ENCODE measurements at regions not wholly inside any gene's neighbourhood (a gene's known extent, or its start where the extent isn't known, plus 50 kb on each side); places are given as distances from the start of the nearest gene placed in this dataset.
"Not testable (repeated sequence)": the region's sequence is repeated elsewhere in the genome, so short reads cannot be mapped to it uniquely, and the experiment has no call there.

GRCh38 chr10:33965795-33966581 lies 631.5 kb upstream of the NRP1 start:
- DNase-seq: no peak

GRCh38 chr10:33963729-33964128 lies 629.3 kb upstream of the NRP1 start:
- intact Hi-C loops (cut with DNase I): no loop called here
- H3K4me3 ChIP-seq: no peak overlapping the region
- no peaks in the 10 kb centered on the region for H3K36me3 ChIP-seq
- no peaks in the 10 kb centered on the region for H3K9me3 ChIP-seq
- no peak for TF ChIP-seq CTCF (IDR thresholded peaks at IDR 0.05)
- no peak for TF ChIP-seq POLR2A (IDR thresholded peaks at IDR 0.05)
- no peaks in the 10 kb centered on the region for H3K27me3 ChIP-seq
- no peak overlapping the region for H3K27ac ChIP-seq
- ATAC-seq: no peak
- no peaks in the 10 kb centered on the region for H3K4me1 ChIP-seq
- DNase-seq: no peak
- 84% methylated on average over 4 of the region's 4 CpGs for WGBS (ENCODE audit: insufficient coverage, low coverage, low lambda C conversion rate, missing lambda C conversion rate)

More at GRCh38 chr10:33965795-33966581, 631.5 kb upstream of the NRP1 start:
- no peak for TF ChIP-seq CTCF (IDR thresholded peaks at IDR 0.05)
- TF ChIP-seq POLR2A (IDR thresholded peaks at IDR 0.05): no peak
- peak in 2 of 4 donors; percentile 31 to 60 for ATAC-seq
- Histone ChIP-seq H3K4me3 (no peak overlapping the region), H3K9me3 (no peaks in the 10 kb centered on the region), H3K27me3 (no peaks in the 10 kb centered on the region), H3K27ac (no peak overlapping the region), H3K4me1 (no peaks in the 10 kb centered on the region), H3K36me3 (no peaks in the 10 kb centered on the region)
- 71% methylated on average over 5 of the region's 6 CpGs for WGBS (ENCODE audit: insufficient coverage, low coverage, low lambda C conversion rate, missing lambda C conversion rate)
- intact Hi-C loops (cut with DNase I): no loop called here

GRCh38 chr10:33956322-33956721 lies 621.9 kb upstream of the NRP1 start:
- H3K27me3 ChIP-seq; ATAC-seq; DNase-seq; intact Hi-C loops (cut with DNase I); H3K4me1 ChIP-seq; H3K9me3 ChIP-seq; H3K27ac ChIP-seq; H3K4me3 ChIP-seq; H3K36me3 ChIP-seq: not testable (repeated sequence)
- 69% methylated on average over 4 of the region's 4 CpGs for WGBS (ENCODE audit: insufficient coverage, low coverage, low lambda C conversion rate, missing lambda C conversion rate)

GRCh38 chr10:33955676-33956075 lies 621.2 kb upstream of the NRP1 start:
- H3K36me3 ChIP-seq: no peaks in the 10 kb centered on the region
- intact Hi-C loops (cut with DNase I): no loop called here
- DNase-seq (no peak), ATAC-seq (no peak)
- WGBS (ENCODE audit: insufficient coverage, low coverage, low lambda C conversion rate, missing lambda C conversion rate): 80% methylated on average over 1 of the region's 1 CpG
- H3K4me1 ChIP-seq: no peaks in the 10 kb centered on the region
- H3K4me3 ChIP-seq: no peak overlapping the region
- no peaks in the 10 kb centered on the region for H3K27me3 ChIP-seq
- no peaks in the 10 kb centered on the region for H3K9me3 ChIP-seq
- no peak for TF ChIP-seq POLR2A (IDR thresholded peaks at IDR 0.05)
- no peak for TF ChIP-seq CTCF (IDR thresholded peaks at IDR 0.05)
- H3K27ac ChIP-seq: no peak overlapping the region

- intact Hi-C loops (cut with DNase I): no loop called here
- Histone ChIP-seq H3K27me3 (no peaks in the 10 kb centered on the region), H3K4me3 (no peak overlapping the region), H3K36me3 (no peaks in the 10 kb centered on the region), H3K9me3 (no peaks in the 10 kb centered on the region), H3K4me1 (no peaks in the 10 kb centered on the region), H3K27ac (no peak overlapping the region)
- 83% methylated on average over 8 of the region's 8 CpGs for WGBS (ENCODE audit: insufficient coverage, low coverage, low lambda C conversion rate, missing lambda C conversion rate)
- TF ChIP-seq POLR2A (IDR thresholded peaks at IDR 0.05) (no peak), CTCF (IDR thresholded peaks at IDR 0.05) (no peak)
- ATAC-seq (no peak), DNase-seq (no peak)
These were observed 618.4 kb upstream of the NRP1 start for GRCh38 chr10:33952692-33953360.

Measured in right lobe of liver (tissue), 6 donors.